ENCODE measurements at regions not wholly inside any gene's neighbourhood (a gene's known extent, or its start where the extent isn't known, plus 50 kb on each side); places are given as distances from the start of the nearest gene placed in this dataset.

GRCh38 chr7:42479816-42480633 is 243.0 kb upstream of the GLI3 start:
- TF ChIP-seq CTCF (IDR thresholded peaks at IDR 0.05 in 4 of 5, conservative IDR thresholded peaks at IDR 0.05 in 1 of 5) = no peak
- TF ChIP-seq POLR2A (IDR thresholded peaks at IDR 0.05) = no peak

All from gastrocnemius medialis (tissue), 4 donors.